C4-2B (cell line): ENCODE measurements at regions not wholly inside any gene's neighbourhood (a gene's known extent, or its start where the extent isn't known, plus 50 kb on each side); places are given as distances from the start of the nearest gene placed in this dataset.

ENCODE experiments used
- H3K27ac ChIP-seq: fragments of 450-650 bp; 2 replicates; pipeline ENCODE4 v1.5.1; 2017
- CTCF ChIP-seq: fragments of 450-650 bp; conservative IDR thresholded peaks from 2 replicates; pipeline ENCODE4 v1.5.1; 2017; ENCODE audit warnings: mild to moderate bottlenecking
- ZFX ChIP-seq: fragments of 450-650 bp; IDR thresholded peaks from 2 replicates; pipeline ENCODE4 v1.6.1; 2017

DNA sequence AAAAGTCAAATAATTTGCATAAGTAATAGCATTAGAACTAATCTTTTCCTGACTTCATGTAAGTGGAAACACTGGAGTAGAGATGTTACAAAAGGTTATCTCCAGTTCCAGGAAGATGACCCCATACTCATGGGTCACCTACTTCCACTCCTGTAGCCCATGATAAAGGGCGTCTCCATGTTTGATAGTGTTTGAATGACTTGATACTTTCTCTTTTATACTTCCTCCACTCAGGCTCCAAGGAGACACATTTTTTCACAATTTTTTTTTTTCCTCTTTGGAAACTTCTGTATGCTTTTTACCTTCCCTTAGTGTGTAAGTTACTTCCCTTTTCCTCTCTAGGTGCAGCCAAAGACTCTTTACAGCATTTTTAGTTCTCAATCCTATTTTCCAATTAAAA, 382.1 kb upstream of the B3GALT2 start:
- no peak overlapping the region for H3K27ac ChIP-seq
- TF ChIP-seq ZFX (no peak), CTCF (no peak)

GRCh38 chr1:193567937-193568336, 381.5 kb upstream of the B3GALT2 start:
- H3K27ac ChIP-seq = no peak overlapping the region
- TF ChIP-seq ZFX (no peak), CTCF (no peak)

DNA sequence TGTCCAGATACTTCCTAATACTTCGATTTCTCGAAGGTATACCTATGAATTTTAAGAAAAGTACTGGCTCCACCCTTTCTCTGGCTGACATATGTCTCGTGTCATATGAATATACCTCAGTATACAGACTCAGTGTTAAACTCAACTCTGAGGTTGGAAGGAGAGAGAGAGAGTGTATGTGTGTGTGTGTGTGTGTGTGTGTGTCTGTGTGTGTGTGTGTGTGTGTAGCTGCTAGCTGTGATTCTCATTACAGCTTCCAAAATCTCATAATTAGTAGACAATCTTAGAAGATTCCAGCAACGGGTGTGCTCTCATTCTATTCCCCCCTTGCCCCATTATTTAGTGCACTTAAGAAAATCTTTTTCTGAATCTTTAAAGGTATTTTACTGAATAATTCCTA, 380.3 kb upstream of the B3GALT2 start:
- no peak for TF ChIP-seq ZFX
- no peak for TF ChIP-seq CTCF
- no peak overlapping the region for H3K27ac ChIP-seq

GRCh38 chr1:193565971-193566577, 379.7 kb upstream of the B3GALT2 start:
- TF ChIP-seq ZFX = no peak
- TF ChIP-seq CTCF = no peak
- no peak overlapping the region for H3K27ac ChIP-seq

DNA sequence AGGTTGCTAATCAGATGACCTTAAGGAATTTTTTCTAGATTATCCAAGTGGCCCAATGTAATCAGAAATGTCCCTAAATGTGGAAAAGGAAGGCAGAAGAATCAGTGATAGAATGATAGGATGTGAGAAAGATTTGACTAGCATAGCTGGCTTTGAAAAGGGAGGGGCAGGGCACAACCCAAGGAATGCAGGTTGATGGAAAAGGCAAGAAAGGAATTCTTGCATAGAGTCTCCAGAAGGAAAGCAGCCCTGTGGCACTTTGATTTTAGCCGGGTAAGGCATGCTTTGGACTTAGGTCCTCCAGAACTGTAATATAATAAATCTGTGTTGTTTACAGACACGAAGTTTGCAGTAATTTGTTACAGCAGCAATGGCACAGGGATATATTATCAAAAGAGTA, 375.7 kb upstream of the B3GALT2 start:
- no peak for TF ChIP-seq CTCF
- TF ChIP-seq ZFX = no peak
- no peak overlapping the region for H3K27ac ChIP-seq

DNA sequence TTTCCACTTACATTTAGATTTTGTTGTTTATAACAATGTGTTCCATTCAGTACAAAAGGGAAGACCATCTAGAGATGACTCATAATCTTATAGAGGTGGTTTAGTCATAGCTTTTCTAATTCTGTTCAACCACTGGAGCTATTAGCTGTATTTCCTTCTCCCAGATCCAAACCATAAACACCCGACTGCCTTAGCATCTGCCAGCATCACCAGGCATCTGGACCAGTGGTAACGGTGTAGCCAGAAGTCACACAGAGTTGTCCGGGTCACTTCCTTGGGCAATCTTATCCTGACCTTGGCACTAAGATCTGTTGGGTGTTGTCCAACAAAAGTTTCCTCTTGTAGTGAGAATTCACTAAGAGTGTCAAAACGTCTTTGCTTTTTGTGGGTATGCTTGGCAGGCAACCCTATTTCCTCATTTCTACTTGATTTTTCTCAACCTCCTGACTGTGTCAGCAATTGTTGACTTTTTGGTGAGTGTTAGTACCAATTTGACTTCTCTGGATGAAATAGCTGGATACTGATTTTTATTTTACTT, 372.1 kb upstream of the B3GALT2 start:
- TF ChIP-seq ZFX = no peak
- TF ChIP-seq CTCF = no peak
- H3K27ac ChIP-seq = no peak overlapping the region

DNA sequence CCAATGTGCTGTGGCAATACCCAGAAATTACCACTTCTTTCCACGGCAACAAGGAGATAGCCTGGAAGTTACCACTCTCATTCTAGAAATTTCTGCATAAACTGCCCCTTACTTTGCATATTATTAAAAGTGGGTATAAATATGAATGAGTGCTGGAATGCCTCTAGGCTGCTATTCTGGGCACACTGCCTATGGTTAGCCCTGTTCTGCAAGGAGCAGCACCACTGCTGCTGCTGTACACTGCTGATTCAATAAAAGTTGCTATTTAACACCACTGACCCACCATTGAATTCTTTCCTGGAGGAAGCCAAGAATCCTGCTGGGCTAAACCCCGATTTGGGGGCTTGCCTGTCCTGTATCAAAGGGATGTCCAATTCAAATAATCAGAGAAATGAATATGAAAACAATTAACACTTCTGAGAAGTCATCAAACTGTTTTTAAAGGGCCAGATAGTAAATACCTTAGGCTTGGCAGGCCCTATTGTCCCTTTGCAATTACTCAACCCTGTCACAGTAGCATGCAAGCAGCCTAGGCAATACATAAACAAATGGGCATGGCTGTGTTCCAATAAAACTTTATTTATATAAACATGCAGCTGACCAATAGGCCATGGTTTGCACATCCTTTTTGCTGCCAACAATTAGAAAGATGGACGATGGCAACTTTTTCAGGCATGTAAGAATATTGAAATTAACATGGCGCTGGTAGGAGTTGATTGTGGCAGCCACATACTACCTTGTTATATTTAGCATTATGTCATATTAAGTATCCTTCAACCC, 369.4 kb upstream of the B3GALT2 start:
- no peak overlapping the region for H3K27ac ChIP-seq
- TF ChIP-seq CTCF (no peak), ZFX (no peak)
